ENCODE measurements at regions not wholly inside any gene's neighbourhood (a gene's known extent, or its start where the extent isn't known, plus 50 kb on each side); places are given as distances from the start of the nearest gene placed in this dataset.

GRCh38 chr2:151153601-151154000 lies 108.1 kb downstream of the RBM43 start:
- DNase-seq: no peak

GRCh38 chr2:151150331-151151320 lies 111.0 kb downstream of the RBM43 start:
- no peak for DNase-seq

GRCh38 chr2:151138507-151138906 lies 123.2 kb downstream of the RBM43 start:
- no peak for DNase-seq

- DNase-seq: no peak
Measured at GRCh38 chr2:151137526-151137925, 124.1 kb downstream of the RBM43 start.

GRCh38 chr2:151120011-151120410 lies 141.7 kb downstream of the RBM43 start:
- DNase-seq: peak; percentile 13

GRCh38 chr2:151119374-151119773 lies 142.3 kb downstream of the RBM43 start:
- DNase-seq: no peak

GRCh38 chr2:151118269-151118668 lies 143.4 kb downstream of the RBM43 start:
- no peak for DNase-seq

GRCh38 chr2:151114874-151115273 lies 146.8 kb downstream of the RBM43 start:
- DNase-seq: no peak

GRCh38 chr2:151113318-151113717 lies 148.3 kb downstream of the RBM43 start:
- no peak for DNase-seq

GRCh38 chr2:151111599-151112278 lies 149.9 kb downstream of the RBM43 start:
- DNase-seq: no peak

GRCh38 chr2:151106805-151107506 lies 154.7 kb downstream of the RBM43 start:
- DNase-seq: no peak

GRCh38 chr2:151103551-151103950 lies 158.1 kb downstream of the RBM43 start:
- no peak for DNase-seq

GRCh38 chr2:151102226-151102625 lies 159.4 kb downstream of the RBM43 start:
- DNase-seq: no peak

- DNase-seq: no peak
Measured at GRCh38 chr2:151098841-151099240, 162.8 kb downstream of the RBM43 start.

- no peak for DNase-seq
Measured at GRCh38 chr2:151097895-151098294, 163.8 kb downstream of the RBM43 start.

GRCh38 chr2:151097128-151097527 lies 164.5 kb downstream of the RBM43 start:
- DNase-seq: no peak

- no peak for DNase-seq
Measured at GRCh38 chr2:151096235-151096634, 165.4 kb downstream of the RBM43 start.

GRCh38 chr2:151095463-151095862 lies 166.2 kb downstream of the RBM43 start:
- DNase-seq: no peak

- DNase-seq: no peak
Measured at GRCh38 chr2:151091583-151091982, 170.1 kb downstream of the RBM43 start.

GRCh38 chr2:151087377-151087776 lies 174.3 kb downstream of the RBM43 start:
- DNase-seq: no peak

- no peak for DNase-seq
Measured at GRCh38 chr2:151085181-151085611, 176.5 kb downstream of the RBM43 start.

- DNase-seq: no peak
Measured at GRCh38 chr2:151083856-151084795, 177.5 kb downstream of the RBM43 start.

All from NCI-H1105 treated with DMSO at 0.1 percent for 48 hours (cell line).